ENCODE measurements at regions not wholly inside any gene's neighbourhood (a gene's known extent, or its start where the extent isn't known, plus 50 kb on each side); places are given as distances from the start of the nearest gene placed in this dataset.

DNA sequence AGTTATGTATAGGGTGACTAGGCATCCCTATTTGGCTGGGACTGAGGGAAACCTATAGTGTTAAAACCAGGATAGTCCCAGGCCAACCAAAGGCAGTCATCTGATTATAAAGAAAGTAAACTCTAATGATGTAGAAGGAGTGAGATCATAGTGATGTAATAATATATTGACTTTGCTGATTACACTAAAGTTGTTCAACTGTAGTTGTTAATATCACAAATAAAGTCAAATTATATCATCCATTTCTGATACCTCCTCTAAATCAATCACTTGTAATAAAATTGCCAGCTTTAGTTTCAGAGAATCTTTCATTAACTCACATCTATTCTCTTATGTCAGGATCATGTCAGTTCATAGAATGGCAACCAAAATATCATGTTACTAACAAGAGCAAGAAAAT is 98.6 kb downstream of the FOXB1 start:
- no peak overlapping the region for H3K4me3 ChIP-seq (ENCODE audit: low read length in 2 of 2)
- no peak overlapping the region for H3K23ac ChIP-seq (ENCODE audit: low read depth, low read length, poor library complexity)
- H3K27me3 ChIP-seq (ENCODE audit: control insufficient read depth in 3 of 3, insufficient read depth in 3 of 3, low read depth in 1 of 3, low read length in 3 of 3): no peaks in the 10 kb centered on the region
- no peak overlapping the region for H2BK5ac ChIP-seq (ENCODE audit: low read length)
- H2BK120ac ChIP-seq (ENCODE audit: low read depth, low read length): no peak overlapping the region
- no peak overlapping the region for H2AFZ ChIP-seq (ENCODE audit: low read length)
- peaks cover 0 to 8% of the 10 kb centered on the region in 2 donors for H3K9me3 ChIP-seq (replicated peaks in 1 of 2; ENCODE audit: control insufficient read depth in 2 of 2, insufficient read depth in 1 of 2, low read depth in 1 of 2, low read length in 2 of 2)
- no peak overlapping the region for H2AK5ac ChIP-seq (ENCODE audit: low read depth, low read length)
- H3K4ac ChIP-seq (ENCODE audit: low read length): no peak overlapping the region
- DNase-seq (ENCODE audit: low spot score): no peak
- no peaks in the 10 kb centered on the region for H3K79me1 ChIP-seq (ENCODE audit: low read depth, low read length)
- H3K4me2 ChIP-seq (ENCODE audit: insufficient read depth, low read length, poor library complexity, severe bottlenecking): no peak overlapping the region
- H3K36me3 ChIP-seq (replicated peaks in 1 of 2; ENCODE audit: control insufficient read depth in 2 of 2, insufficient read depth in 2 of 2, low read length in 2 of 2): no peaks in the 10 kb centered on the region
- no peak overlapping the region for H3K14ac ChIP-seq (ENCODE audit: low read length)
- no peak overlapping the region for H3K27ac ChIP-seq (replicated peaks; ENCODE audit: low read length)
- no peak overlapping the region for H3K18ac ChIP-seq (ENCODE audit: low read length)
- H4K8ac ChIP-seq (ENCODE audit: low read depth, low read length): no peak overlapping the region
- H2BK15ac ChIP-seq (ENCODE audit: low read length): no peak overlapping the region
- H2BK12ac ChIP-seq (ENCODE audit: low read length): no peak overlapping the region
- H3K4me1 ChIP-seq (ENCODE audit: control insufficient read depth in 2 of 2, insufficient read depth in 1 of 2, low read depth in 1 of 2, low read length in 2 of 2): peaks cover 0 to 4% of the 10 kb centered on the region in 2 donors
- H3K9ac ChIP-seq (ENCODE audit: low read depth, low read length, poor library complexity): no peak overlapping the region
- H4K91ac ChIP-seq (ENCODE audit: low read depth, low read length, poor library complexity): no peak overlapping the region

DNA sequence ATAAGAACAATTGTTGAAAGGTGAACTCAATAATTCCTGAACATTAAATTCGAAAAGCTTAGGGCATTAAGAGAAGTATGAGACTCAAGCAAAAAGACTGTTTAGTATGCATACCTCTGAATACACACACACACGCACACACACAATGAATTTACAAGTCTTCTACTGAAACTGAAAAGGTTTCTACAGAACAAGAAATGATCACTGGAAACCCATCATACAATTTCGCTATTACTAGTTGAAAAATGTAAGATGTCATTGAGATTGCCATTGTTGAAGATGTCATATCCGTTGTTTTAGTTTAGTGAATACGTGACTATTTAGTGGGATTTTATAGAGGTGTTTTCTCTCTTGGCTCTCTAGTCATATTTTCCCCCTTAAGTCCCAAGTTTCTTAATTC is 106.8 kb downstream of the FOXB1 start:
- Histone ChIP-seq H3K4me2 (ENCODE audit: insufficient read depth, low read length, poor library complexity, severe bottlenecking) (no peak overlapping the region), H3K27me3 (ENCODE audit: control insufficient read depth in 3 of 3, insufficient read depth in 3 of 3, low read depth in 1 of 3, low read length in 3 of 3) (no peaks in the 10 kb centered on the region)

DNA sequence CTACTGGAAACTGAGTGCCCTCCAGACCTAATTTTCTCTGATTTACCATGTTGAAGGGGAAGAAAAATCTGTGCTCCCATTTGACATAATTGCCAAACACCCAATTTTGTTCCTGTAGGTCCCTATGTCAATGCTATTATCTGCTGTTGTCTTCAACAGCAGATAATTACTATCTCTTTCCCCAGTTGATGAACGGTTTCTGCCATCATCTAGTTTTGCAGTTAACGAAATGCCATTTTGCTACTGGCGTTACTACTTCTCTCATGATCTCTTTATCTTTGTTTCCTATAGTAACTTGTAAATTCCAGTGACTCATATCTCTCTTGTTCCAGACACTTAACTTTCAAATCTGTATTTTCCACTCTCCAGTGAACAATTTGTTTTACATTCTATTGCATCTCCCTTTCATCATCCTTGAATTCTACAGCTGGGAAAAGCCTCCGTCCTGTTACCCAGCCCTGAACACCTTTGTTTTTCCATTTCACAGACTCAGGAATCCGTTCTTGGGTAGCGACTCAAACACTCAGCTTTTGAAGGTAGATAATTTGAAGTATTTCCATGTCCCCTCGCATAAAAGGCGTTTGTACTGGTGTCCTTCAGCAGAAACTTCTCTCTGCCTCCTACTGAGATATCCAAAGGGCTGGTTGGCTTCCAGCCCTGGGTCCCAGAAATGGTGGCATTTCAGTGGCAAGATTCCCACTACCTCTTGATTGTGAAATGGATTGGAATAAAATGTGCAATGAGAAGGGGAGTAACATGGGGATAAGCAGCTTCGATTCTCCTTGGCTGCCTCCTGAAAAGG is 111.7 kb downstream of the FOXB1 start:
- Histone ChIP-seq H3K23ac (ENCODE audit: low read depth, low read length, poor library complexity) (no peak overlapping the region), H3K36me3 (replicated peaks in 1 of 2; ENCODE audit: control insufficient read depth in 2 of 2, insufficient read depth in 2 of 2, low read length in 2 of 2) (no peaks in the 10 kb centered on the region), H3K4me3 (ENCODE audit: low read length in 2 of 2) (no peak overlapping the region), H3K79me1 (ENCODE audit: low read depth, low read length) (no peaks in the 10 kb centered on the region), H3K14ac (ENCODE audit: low read length) (no peak overlapping the region), H2AK5ac (ENCODE audit: low read depth, low read length) (no peak overlapping the region), H2BK12ac (ENCODE audit: low read length) (no peak overlapping the region), H2AFZ (ENCODE audit: low read length) (peak overlapping the region; percentile 9), H3K4me1 (ENCODE audit: control insufficient read depth in 2 of 2, insufficient read depth in 1 of 2, low read depth in 1 of 2, low read length in 2 of 2) (peaks cover 24 to 31% of the 10 kb centered on the region in 2 donors), H3K27me3 (ENCODE audit: control insufficient read depth in 3 of 3, insufficient read depth in 3 of 3, low read depth in 1 of 3, low read length in 3 of 3) (peaks cover 0 to 1% (median 0%) of the 10 kb centered on the region in 3 experiments), H3K4me2 (ENCODE audit: insufficient read depth, low read length, poor library complexity, severe bottlenecking) (no peak overlapping the region), H2BK15ac (ENCODE audit: low read length) (no peak overlapping the region), H3K4ac (ENCODE audit: low read length) (no peak overlapping the region), H3K18ac (ENCODE audit: low read length) (no peak overlapping the region), H4K8ac (ENCODE audit: low read depth, low read length) (no peak overlapping the region), H3K9me3 (replicated peaks in 1 of 2; ENCODE audit: control insufficient read depth in 2 of 2, insufficient read depth in 1 of 2, low read depth in 1 of 2, low read length in 2 of 2) (peaks cover 0 to 5% of the 10 kb centered on the region in 2 donors), H3K9ac (ENCODE audit: low read depth, low read length, poor library complexity) (no peak overlapping the region), H4K91ac (ENCODE audit: low read depth, low read length, poor library complexity) (no peak overlapping the region), H2BK120ac (ENCODE audit: low read depth, low read length) (no peak overlapping the region), H3K27ac (replicated peaks; ENCODE audit: low read length) (no peak overlapping the region), H2BK5ac (ENCODE audit: low read length) (no peak overlapping the region)
- no CpG with 5 or more reads among the region's 9 CpGs for WGBS, 2 donors (ENCODE audit: extremely low coverage in 2 of 2, insufficient read length in 2 of 2, insufficient replicate concordance in 1 of 2)
- no peak for DNase-seq (ENCODE audit: low spot score)

More for the DNA sequence above, 106.8 kb downstream of the FOXB1 start:
- H3K9me3 ChIP-seq (replicated peaks in 1 of 2; ENCODE audit: control insufficient read depth in 2 of 2, insufficient read depth in 1 of 2, low read depth in 1 of 2, low read length in 2 of 2): peaks cover 0 to 13% of the 10 kb centered on the region in 2 donors
- H3K4me1 ChIP-seq (ENCODE audit: control insufficient read depth in 2 of 2, insufficient read depth in 1 of 2, low read depth in 1 of 2, low read length in 2 of 2): peaks cover 3 to 14% of the 10 kb centered on the region in 2 donors
- no peak overlapping the region for H3K18ac ChIP-seq (ENCODE audit: low read length)
- no peak overlapping the region for H3K4me3 ChIP-seq (ENCODE audit: low read length in 2 of 2)
- no peak overlapping the region for H3K14ac ChIP-seq (ENCODE audit: low read length)
- no peak overlapping the region for H3K23ac ChIP-seq (ENCODE audit: low read depth, low read length, poor library complexity)
- no peaks in the 10 kb centered on the region for H3K79me1 ChIP-seq (ENCODE audit: low read depth, low read length)
- WGBS, 2 donors (ENCODE audit: extremely low coverage in 2 of 2, insufficient read length in 2 of 2, insufficient replicate concordance in 1 of 2): no CpG with 5 or more reads among the region's 5 CpGs
- H4K8ac ChIP-seq (ENCODE audit: low read depth, low read length): no peak overlapping the region
- H3K9ac ChIP-seq (ENCODE audit: low read depth, low read length, poor library complexity): no peak overlapping the region
- H3K27ac ChIP-seq (replicated peaks; ENCODE audit: low read length): no peak overlapping the region
- no peak overlapping the region for H4K91ac ChIP-seq (ENCODE audit: low read depth, low read length, poor library complexity)
- H3K36me3 ChIP-seq (replicated peaks in 1 of 2; ENCODE audit: control insufficient read depth in 2 of 2, insufficient read depth in 2 of 2, low read length in 2 of 2): no peaks in the 10 kb centered on the region
- no peak overlapping the region for H3K4ac ChIP-seq (ENCODE audit: low read length)
- H2BK15ac ChIP-seq (ENCODE audit: low read length): no peak overlapping the region
- H2BK5ac ChIP-seq (ENCODE audit: low read length): no peak overlapping the region
- H2AK5ac ChIP-seq (ENCODE audit: low read depth, low read length): no peak overlapping the region
- H2AFZ ChIP-seq (ENCODE audit: low read length): no peak overlapping the region
- no peak overlapping the region for H2BK120ac ChIP-seq (ENCODE audit: low read depth, low read length)
- no peak for DNase-seq (ENCODE audit: low spot score)
- no peak overlapping the region for H2BK12ac ChIP-seq (ENCODE audit: low read length)

DNA sequence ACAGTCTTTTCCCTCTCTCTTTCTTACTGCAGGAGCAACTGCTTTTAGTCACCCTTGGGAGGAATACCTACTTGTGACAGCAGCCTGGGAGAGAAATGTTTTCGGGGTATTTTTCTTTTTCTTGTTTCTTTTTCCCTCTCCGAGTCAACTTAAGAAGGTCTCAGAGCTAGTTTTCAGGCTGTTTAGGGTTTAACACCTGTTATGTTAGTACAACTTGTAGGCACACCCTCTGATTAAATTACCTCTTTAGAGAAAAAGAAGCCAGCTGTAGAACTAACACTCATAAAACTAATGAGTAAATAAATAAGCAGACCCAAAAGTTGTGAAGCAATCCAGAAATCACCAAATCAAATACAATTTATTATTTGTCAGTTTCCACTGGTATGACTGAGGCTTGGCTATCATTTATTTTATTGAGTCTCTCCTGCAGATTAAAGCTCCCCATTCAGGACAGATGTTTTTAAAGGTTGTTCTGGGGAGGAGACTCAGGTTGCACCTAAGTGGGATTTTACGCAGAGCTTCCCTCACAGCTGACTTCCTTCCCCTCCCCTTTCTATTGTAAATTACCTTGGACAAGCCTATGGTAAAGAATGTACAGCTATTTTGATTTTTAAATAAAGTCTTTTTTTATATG is 112.5 kb downstream of the FOXB1 start:
- no CpG with 5 or more reads among the region's 3 CpGs for WGBS, 2 donors (ENCODE audit: extremely low coverage in 2 of 2, insufficient read length in 2 of 2, insufficient replicate concordance in 1 of 2)
- no peak overlapping the region for H4K91ac ChIP-seq (ENCODE audit: low read depth, low read length, poor library complexity)
- no peak overlapping the region for H2BK5ac ChIP-seq (ENCODE audit: low read length)
- H3K14ac ChIP-seq (ENCODE audit: low read length): no peak overlapping the region
- H3K18ac ChIP-seq (ENCODE audit: low read length): no peak overlapping the region
- DNase-seq (ENCODE audit: low spot score): no peak
- no peak overlapping the region for H3K9ac ChIP-seq (ENCODE audit: low read depth, low read length, poor library complexity)
- no peak overlapping the region for H2BK12ac ChIP-seq (ENCODE audit: low read length)
- H2BK120ac ChIP-seq (ENCODE audit: low read depth, low read length): no peak overlapping the region
- no peaks in the 10 kb centered on the region for H3K79me1 ChIP-seq (ENCODE audit: low read depth, low read length)
- H3K9me3 ChIP-seq (replicated peaks in 1 of 2; ENCODE audit: control insufficient read depth in 2 of 2, insufficient read depth in 1 of 2, low read depth in 1 of 2, low read length in 2 of 2): peaks cover 0 to 5% of the 10 kb centered on the region in 2 donors
- H3K4me3 ChIP-seq (ENCODE audit: low read length in 2 of 2): no peak overlapping the region
- H3K4ac ChIP-seq (ENCODE audit: low read length): no peak overlapping the region
- no peak overlapping the region for H2AK5ac ChIP-seq (ENCODE audit: low read depth, low read length)
- no peak overlapping the region for H3K4me2 ChIP-seq (ENCODE audit: insufficient read depth, low read length, poor library complexity, severe bottlenecking)
- H4K8ac ChIP-seq (ENCODE audit: low read depth, low read length): no peak overlapping the region
- H3K27ac ChIP-seq (replicated peaks; ENCODE audit: low read length): no peak overlapping the region
- H2BK15ac ChIP-seq (ENCODE audit: low read length): no peak overlapping the region
- H3K23ac ChIP-seq (ENCODE audit: low read depth, low read length, poor library complexity): no peak overlapping the region
- H3K36me3 ChIP-seq (replicated peaks in 1 of 2; ENCODE audit: control insufficient read depth in 2 of 2, insufficient read depth in 2 of 2, low read length in 2 of 2): no peaks in the 10 kb centered on the region
- H3K27me3 ChIP-seq (ENCODE audit: control insufficient read depth in 3 of 3, insufficient read depth in 3 of 3, low read depth in 1 of 3, low read length in 3 of 3): peaks cover 0 to 2% (median 0%) of the 10 kb centered on the region in 3 experiments
- H2AFZ ChIP-seq (ENCODE audit: low read length): peak overlapping the region; percentile 9
- H3K4me1 ChIP-seq (ENCODE audit: control insufficient read depth in 2 of 2, insufficient read depth in 1 of 2, low read depth in 1 of 2, low read length in 2 of 2): peaks cover 24 to 25% of the 10 kb centered on the region in 2 donors

All from neuronal stem cell (in vitro differentiated cells).